ENCODE measurements at regions not wholly inside any gene's neighbourhood (a gene's known extent, or its start where the extent isn't known, plus 50 kb on each side); places are given as distances from the start of the nearest gene placed in this dataset.

- DNase-seq (ENCODE audit: low spot score) = no peak
These were observed 710.3 kb downstream of the KCNA4 start for GRCh38 chr11:29306527-29306926.

- no peak for DNase-seq (ENCODE audit: low spot score)
These were observed 711.2 kb downstream of the KCNA4 start for GRCh38 chr11:29305456-29306232.

GRCh38 chr11:29300420-29300819, 716.4 kb downstream of the KCNA4 start:
- no peak for DNase-seq (ENCODE audit: low spot score)

GRCh38 chr11:29296680-29297079, 720.1 kb downstream of the KCNA4 start:
- no peak for DNase-seq (ENCODE audit: low spot score)

GRCh38 chr11:29293825-29294224, 723.0 kb downstream of the KCNA4 start:
- DNase-seq (ENCODE audit: low spot score) = no peak

- DNase-seq (ENCODE audit: low spot score) = no peak
These were observed 734.7 kb downstream of the KCNA4 start for GRCh38 chr11:29282088-29282487.

GRCh38 chr11:29281271-29281777, 735.5 kb downstream of the KCNA4 start:
- DNase-seq (ENCODE audit: low spot score) = no peak

GRCh38 chr11:29280452-29280851, 736.4 kb downstream of the KCNA4 start:
- DNase-seq (ENCODE audit: low spot score) = no peak

GRCh38 chr11:29279716-29280115, 737.1 kb downstream of the KCNA4 start:
- no peak for DNase-seq (ENCODE audit: low spot score)

- no peak for DNase-seq (ENCODE audit: low spot score)
These were observed 744.7 kb downstream of the KCNA4 start for GRCh38 chr11:29272019-29272654.

- no peak for DNase-seq (ENCODE audit: low spot score)
These were observed 745.2 kb downstream of the KCNA4 start for GRCh38 chr11:29271616-29272015.

- DNase-seq (ENCODE audit: low spot score) = no peak
These were observed 748.1 kb downstream of the KCNA4 start for GRCh38 chr11:29268733-29269132.

GRCh38 chr11:29265792-29266191, 751.0 kb downstream of the KCNA4 start:
- DNase-seq (ENCODE audit: low spot score) = no peak

- DNase-seq (ENCODE audit: low spot score) = no peak
These were observed 751.4 kb downstream of the KCNA4 start for GRCh38 chr11:29265381-29265780.

GRCh38 chr11:29263971-29264682, 752.7 kb downstream of the KCNA4 start:
- DNase-seq (ENCODE audit: low spot score) = no peak

GRCh38 chr11:29261831-29262230, 755.0 kb downstream of the KCNA4 start:
- DNase-seq (ENCODE audit: low spot score) = no peak

- DNase-seq (ENCODE audit: low spot score) = no peak
These were observed 755.7 kb downstream of the KCNA4 start for GRCh38 chr11:29260939-29261705.

GRCh38 chr11:29258411-29258810, 758.4 kb downstream of the KCNA4 start:
- no peak for DNase-seq (ENCODE audit: low spot score)

GRCh38 chr11:29256580-29256979, 760.2 kb downstream of the KCNA4 start:
- DNase-seq (ENCODE audit: low spot score) = no peak

GRCh38 chr11:29255401-29255800, 761.4 kb downstream of the KCNA4 start:
- no peak for DNase-seq (ENCODE audit: low spot score)

- DNase-seq (ENCODE audit: low spot score) = no peak
These were observed 765.1 kb downstream of the KCNA4 start for GRCh38 chr11:29251738-29252137.

GRCh38 chr11:29249713-29250112, 767.1 kb downstream of the KCNA4 start:
- no peak for DNase-seq (ENCODE audit: low spot score)

Data from left forelimb (tissue), 1 donor.